ENCODE measurements at regions not wholly inside any gene's neighbourhood (a gene's known extent, or its start where the extent isn't known, plus 50 kb on each side); places are given as distances from the start of the nearest gene placed in this dataset.
A peak's percentile ranks its signal among the peaks of the same experiment; 100 is the strongest.

DNA sequence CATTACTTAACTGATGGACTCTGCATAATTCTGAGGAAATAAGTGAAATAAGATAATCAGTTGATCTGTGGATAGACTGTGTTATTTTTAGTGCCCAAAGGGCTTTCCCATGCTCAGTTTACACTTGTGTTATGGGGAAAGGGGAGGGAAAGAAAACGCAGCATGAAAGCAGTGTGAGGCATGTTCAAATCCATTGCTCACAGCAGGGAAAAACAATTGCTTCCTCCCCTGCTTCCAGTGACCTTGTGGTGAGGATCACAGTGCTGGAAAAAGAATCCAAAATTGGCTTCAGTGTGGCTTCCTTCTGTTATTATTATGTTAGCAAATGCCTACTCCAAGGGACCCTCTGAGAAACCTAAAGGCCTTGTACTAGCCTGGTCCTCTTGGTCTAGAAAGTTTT lies 285.1 kb upstream of the CDIN1 start:
- no peak for DNase-seq (ENCODE audit: low read depth)
- TF ChIP-seq, protein P1, sequence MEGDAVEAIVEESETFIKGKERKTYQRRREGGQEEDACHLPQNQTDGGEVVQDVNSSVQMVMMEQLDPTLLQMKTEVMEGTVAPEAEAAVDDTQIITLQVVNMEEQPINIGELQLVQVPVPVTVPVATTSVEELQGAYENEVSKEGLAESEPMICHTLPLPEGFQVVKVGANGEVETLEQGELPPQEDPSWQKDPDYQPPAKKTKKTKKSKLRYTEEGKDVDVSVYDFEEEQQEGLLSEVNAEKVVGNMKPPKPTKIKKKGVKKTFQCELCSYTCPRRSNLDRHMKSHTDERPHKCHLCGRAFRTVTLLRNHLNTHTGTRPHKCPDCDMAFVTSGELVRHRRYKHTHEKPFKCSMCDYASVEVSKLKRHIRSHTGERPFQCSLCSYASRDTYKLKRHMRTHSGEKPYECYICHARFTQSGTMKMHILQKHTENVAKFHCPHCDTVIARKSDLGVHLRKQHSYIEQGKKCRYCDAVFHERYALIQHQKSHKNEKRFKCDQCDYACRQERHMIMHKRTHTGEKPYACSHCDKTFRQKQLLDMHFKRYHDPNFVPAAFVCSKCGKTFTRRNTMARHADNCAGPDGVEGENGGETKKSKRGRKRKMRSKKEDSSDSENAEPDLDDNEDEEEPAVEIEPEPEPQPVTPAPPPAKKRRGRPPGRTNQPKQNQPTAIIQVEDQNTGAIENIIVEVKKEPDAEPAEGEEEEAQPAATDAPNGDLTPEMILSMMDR (conservative IDR thresholded peaks at IDR 0.05; ENCODE audit: low read depth, low read length) = no peak
- no peak overlapping the region for H3K4me3 ChIP-seq (ENCODE audit: low read length)

DNA sequence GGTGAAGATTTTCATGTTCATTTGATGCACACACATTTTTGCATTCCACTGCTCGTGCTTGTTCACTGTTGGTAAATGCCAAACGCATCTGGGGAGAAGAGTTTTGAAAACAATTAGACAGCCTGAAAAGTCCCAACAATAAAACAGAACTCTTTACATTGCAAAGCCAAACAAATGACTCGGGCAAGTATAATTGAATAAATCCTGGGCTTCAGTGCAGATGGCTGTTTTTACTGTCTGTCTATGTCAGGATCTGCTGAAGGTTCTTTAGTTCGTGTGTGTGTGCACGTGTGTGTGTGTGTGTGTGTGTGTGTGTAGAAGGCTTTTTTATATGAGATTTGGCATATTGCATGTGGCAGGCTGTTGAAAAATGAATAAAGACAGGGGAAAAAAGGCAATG lies 277.5 kb upstream of the CDIN1 start:
- TF ChIP-seq, protein P1 (conservative IDR thresholded peaks at IDR 0.05; ENCODE audit: low read depth, low read length) = no peak
- no peak overlapping the region for H3K4me3 ChIP-seq (ENCODE audit: low read length)
- DNase-seq (ENCODE audit: low read depth) = no peak

DNA sequence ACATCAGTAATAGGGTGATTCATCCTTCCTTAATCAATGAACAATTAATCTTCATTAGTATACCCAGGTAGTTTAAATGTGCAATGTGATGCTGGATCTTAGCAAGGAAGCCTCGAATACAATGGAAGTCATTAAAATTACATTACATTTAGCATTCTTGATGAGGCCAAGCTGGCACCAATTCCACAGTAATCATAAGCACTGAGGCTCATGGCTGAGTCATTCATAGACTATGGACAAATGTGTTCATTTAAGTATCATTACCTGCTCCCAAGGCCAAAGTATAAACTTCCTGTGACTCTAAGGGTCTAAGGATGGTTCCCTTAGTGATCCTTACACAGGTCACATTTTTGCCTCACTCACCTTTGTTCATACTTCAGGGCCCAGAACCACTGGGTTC lies 266.4 kb upstream of the CDIN1 start:
- H3K4me3 ChIP-seq (ENCODE audit: low read length) = no peak overlapping the region
- TF ChIP-seq, protein P1 (conservative IDR thresholded peaks at IDR 0.05; ENCODE audit: low read depth, low read length) = no peak
- DNase-seq (ENCODE audit: low read depth) = no peak

DNA sequence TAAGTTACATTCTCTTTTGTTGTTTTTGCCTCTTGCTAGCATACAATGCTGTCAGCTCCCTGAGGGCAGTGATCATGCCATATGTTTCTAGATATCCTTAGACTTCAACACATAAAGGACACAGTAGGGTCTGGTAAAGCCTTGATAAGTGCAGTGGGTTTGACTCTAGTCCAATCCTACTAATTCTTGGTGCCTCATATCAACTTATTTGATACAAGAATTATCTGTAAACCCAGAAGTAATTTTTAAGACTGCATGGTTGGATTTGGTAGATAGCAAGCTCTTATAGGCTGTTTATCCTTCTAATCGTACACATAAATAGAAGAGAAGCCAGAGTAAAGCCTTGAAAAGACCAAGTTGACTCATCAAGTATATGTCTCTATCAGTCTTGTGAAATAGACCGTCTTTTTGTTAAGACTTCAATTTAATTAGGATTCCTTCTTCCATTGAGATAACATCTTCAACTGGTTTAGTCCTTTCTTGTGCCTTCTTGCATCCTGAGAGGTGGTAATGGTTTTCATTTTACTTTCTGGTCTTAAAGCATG lies 265.6 kb upstream of the CDIN1 start:
- TF ChIP-seq, protein P1 (conservative IDR thresholded peaks at IDR 0.05; ENCODE audit: low read depth, low read length) = no peak
- H3K4me3 ChIP-seq (ENCODE audit: low read length) = no peak overlapping the region
- DNase-seq (ENCODE audit: low read depth) = no peak

DNA sequence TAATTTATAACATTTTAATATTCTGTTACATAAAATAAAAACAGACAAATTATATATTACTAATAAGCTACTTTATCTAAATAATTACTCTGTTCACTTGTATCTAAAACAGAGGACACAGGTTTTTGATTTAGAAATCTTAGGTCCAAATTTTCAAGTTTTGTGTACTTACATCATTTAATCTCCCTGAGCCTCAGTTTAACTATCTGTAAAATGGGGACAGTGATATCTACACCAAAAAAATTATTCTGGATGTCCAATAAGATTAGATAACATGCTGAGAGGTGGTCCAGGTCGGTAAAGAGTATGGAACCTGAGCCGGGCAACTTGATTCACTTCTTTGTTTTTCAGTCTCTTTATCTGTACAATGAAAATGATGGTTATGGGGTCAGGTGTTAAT lies 263.8 kb upstream of the CDIN1 start:
- TF ChIP-seq, protein P1 (conservative IDR thresholded peaks at IDR 0.05; ENCODE audit: low read depth, low read length) = no peak
- no peak overlapping the region for H3K4me3 ChIP-seq (ENCODE audit: low read length)
- DNase-seq (ENCODE audit: low read depth) = no peak

DNA sequence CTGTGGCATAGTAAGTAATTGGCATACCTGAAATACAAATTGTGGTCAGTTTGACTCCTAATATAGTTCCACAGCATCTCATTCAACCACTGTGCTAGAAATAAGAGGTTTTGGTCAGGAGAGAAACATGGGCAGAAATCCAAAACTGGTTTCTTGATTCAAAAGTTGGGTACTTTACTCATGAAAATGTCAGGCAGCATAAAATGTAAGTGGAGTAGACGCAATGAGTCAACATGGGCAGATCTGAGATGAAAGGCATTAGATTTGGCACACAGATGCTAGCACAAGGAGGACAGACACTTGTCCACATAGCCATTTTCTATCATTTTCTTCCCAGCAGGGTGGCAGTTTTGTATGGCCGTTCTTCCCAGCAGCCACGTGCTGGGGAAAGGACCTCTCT lies 255.8 kb upstream of the CDIN1 start:
- peak; percentile 62 for DNase-seq (ENCODE audit: low read depth)
- TF ChIP-seq, protein P1 (conservative IDR thresholded peaks at IDR 0.05; ENCODE audit: low read depth, low read length) = no peak
- no peak overlapping the region for H3K4me3 ChIP-seq (ENCODE audit: low read length)

DNA sequence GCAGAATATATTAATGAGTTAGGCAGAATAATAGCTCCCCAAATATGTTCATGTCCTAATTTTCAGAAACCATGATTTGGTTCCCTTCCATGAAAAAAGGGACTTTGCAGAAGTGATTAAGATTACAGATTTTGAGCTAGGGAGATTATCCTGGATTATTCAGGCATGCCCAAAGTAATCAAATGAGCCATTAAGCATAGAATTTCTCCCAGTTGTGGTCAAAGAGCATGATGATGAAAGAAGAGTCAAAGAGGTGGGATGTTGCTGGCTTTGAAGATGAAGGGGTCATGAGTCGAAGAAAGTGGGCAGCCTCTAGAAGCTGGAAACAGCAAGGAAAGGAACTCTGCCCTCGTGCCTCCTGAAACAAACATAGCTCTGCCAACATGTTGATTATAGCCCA lies 254.2 kb upstream of the CDIN1 start:
- no peak overlapping the region for H3K4me3 ChIP-seq (ENCODE audit: low read length)
- DNase-seq (ENCODE audit: low read depth) = no peak
- TF ChIP-seq, protein P1 (conservative IDR thresholded peaks at IDR 0.05; ENCODE audit: low read depth, low read length) = no peak

All from retinal pigment epithelial cell (primary cell).